ENCODE measurements at regions not wholly inside any gene's neighbourhood (a gene's known extent, or its start where the extent isn't known, plus 50 kb on each side); places are given as distances from the start of the nearest gene placed in this dataset.
"Not testable (repeated sequence)": the region's sequence is repeated elsewhere in the genome, so short reads cannot be mapped to it uniquely, and the experiment has no call there.

DNA sequence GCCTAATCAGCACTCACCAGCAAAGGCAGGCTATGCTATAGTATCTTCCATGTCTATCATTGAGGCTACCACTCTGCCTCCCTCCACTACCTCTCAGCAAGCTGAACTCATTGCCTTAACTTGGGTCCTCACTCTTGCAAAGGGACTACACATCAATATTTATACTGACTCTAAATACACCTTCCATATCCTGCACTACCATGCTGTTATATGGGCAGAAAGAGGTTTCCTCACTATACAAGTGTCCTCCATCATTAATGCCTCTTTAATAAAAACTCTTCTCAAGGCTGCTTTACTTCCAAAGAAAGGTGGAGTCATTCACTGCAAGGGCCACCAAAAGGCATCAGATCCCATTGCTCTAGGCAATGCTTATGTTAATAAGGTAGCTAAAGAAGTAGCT, 669.3 kb upstream of the USP15 start:
- peak overlapping the region in 1 of 3 donors; percentile 5 for H3K4me3 ChIP-seq (ENCODE audit: low read depth in 1 of 3, low read length in 3 of 3)
- not testable (repeated sequence) for H3K27me3 ChIP-seq (ENCODE audit: control insufficient read depth in 4 of 4, insufficient read depth in 4 of 4, low read length in 3 of 4); DNase-seq (ENCODE audit: low spot score); H3K9me3 ChIP-seq (ENCODE audit: control insufficient read depth in 4 of 4, low read length in 3 of 4); H3K9ac ChIP-seq (ENCODE audit: low read depth in 1 of 2, low read length in 2 of 2); H3K36me3 ChIP-seq (ENCODE audit: control insufficient read depth in 4 of 4, insufficient read depth in 3 of 4, low read depth in 1 of 4, low read length in 3 of 4); H3K27ac ChIP-seq (ENCODE audit: low read depth in 1 of 2, low read length in 2 of 2); H3K4me1 ChIP-seq (ENCODE audit: control insufficient read depth in 4 of 4, insufficient read depth in 4 of 4, low read length in 3 of 4)

DNA sequence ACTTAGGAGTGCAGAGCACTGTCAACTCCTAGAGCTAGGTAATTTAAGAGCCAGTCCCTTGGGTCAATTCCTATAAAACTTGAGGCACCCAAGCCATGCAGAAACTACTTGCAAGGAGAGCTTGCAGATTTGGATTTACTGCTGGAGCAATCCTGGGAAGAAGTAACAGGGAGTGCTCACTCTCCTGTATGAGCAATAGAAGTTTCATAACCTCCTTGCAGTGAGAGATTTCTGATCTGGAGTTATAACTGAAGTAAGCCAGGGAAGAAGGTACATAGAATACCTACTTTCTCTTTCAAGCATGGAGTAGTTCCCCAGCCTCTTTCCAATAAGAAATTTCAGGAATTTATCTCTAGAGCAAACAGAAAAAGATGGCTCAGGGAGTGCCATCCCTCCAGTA, 650.1 kb upstream of the USP15 start:
- H3K9ac ChIP-seq (ENCODE audit: low read depth in 1 of 2, low read length in 2 of 2) = no peak overlapping the region
- H3K4me3 ChIP-seq (ENCODE audit: low read depth in 1 of 3, low read length in 3 of 3) = no peak overlapping the region
- no peaks in the 10 kb centered on the region for H3K4me1 ChIP-seq (ENCODE audit: control insufficient read depth in 4 of 4, insufficient read depth in 4 of 4, low read length in 3 of 4)
- H3K36me3 ChIP-seq (ENCODE audit: control insufficient read depth in 4 of 4, insufficient read depth in 3 of 4, low read depth in 1 of 4, low read length in 3 of 4) = no peaks in the 10 kb centered on the region
- H3K27ac ChIP-seq (ENCODE audit: low read depth in 1 of 2, low read length in 2 of 2) = no peak overlapping the region
- H3K9me3 ChIP-seq (ENCODE audit: control insufficient read depth in 4 of 4, low read length in 3 of 4) = no peaks in the 10 kb centered on the region
- no peak for DNase-seq (ENCODE audit: low spot score)
- no peaks in the 10 kb centered on the region for H3K27me3 ChIP-seq (ENCODE audit: control insufficient read depth in 4 of 4, insufficient read depth in 4 of 4, low read length in 3 of 4)
- TF ChIP-seq SP1 (IDR thresholded peaks at IDR 0.05) (no peak), CTCF (IDR thresholded peaks at IDR 0.05; ENCODE audit: low read depth, low read length, missing input control) (no peak), RAD21 (IDR thresholded peaks at IDR 0.05) (no peak), GABPA (IDR thresholded peaks at IDR 0.05 in 1 of 2, conservative IDR thresholded peaks at IDR 0.05 in 1 of 2) (no peak), EGR1 (IDR thresholded peaks at IDR 0.05; ENCODE audit: low read depth in 2 of 2) (no peak), TAF1 (conservative IDR thresholded peaks at IDR 0.05) (no peak), HNF4A (conservative IDR thresholded peaks at IDR 0.05) (no peak), FOXA2 (IDR thresholded peaks at IDR 0.05) (no peak), ATF3 (IDR thresholded peaks at IDR 0.05) (no peak), FOXA1 (IDR thresholded peaks at IDR 0.05) (no peak), NR2F2 (IDR thresholded peaks at IDR 0.05) (no peak), JUND (IDR thresholded peaks at IDR 0.05) (no peak), RXRA (IDR thresholded peaks at IDR 0.05) (no peak), YY1 (IDR thresholded peaks at IDR 0.05) (no peak), HNF4G (IDR thresholded peaks at IDR 0.05) (no peak)
- TF ChIP-seq, protein P1, sequence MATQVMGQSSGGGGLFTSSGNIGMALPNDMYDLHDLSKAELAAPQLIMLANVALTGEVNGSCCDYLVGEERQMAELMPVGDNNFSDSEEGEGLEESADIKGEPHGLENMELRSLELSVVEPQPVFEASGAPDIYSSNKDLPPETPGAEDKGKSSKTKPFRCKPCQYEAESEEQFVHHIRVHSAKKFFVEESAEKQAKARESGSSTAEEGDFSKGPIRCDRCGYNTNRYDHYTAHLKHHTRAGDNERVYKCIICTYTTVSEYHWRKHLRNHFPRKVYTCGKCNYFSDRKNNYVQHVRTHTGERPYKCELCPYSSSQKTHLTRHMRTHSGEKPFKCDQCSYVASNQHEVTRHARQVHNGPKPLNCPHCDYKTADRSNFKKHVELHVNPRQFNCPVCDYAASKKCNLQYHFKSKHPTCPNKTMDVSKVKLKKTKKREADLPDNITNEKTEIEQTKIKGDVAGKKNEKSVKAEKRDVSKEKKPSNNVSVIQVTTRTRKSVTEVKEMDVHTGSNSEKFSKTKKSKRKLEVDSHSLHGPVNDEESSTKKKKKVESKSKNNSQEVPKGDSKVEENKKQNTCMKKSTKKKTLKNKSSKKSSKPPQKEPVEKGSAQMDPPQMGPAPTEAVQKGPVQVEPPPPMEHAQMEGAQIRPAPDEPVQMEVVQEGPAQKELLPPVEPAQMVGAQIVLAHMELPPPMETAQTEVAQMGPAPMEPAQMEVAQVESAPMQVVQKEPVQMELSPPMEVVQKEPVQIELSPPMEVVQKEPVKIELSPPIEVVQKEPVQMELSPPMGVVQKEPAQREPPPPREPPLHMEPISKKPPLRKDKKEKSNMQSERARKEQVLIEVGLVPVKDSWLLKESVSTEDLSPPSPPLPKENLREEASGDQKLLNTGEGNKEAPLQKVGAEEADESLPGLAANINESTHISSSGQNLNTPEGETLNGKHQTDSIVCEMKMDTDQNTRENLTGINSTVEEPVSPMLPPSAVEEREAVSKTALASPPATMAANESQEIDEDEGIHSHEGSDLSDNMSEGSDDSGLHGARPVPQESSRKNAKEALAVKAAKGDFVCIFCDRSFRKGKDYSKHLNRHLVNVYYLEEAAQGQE (IDR thresholded peaks at IDR 0.05) = no peak
- TF ChIP-seq, protein P2, sequence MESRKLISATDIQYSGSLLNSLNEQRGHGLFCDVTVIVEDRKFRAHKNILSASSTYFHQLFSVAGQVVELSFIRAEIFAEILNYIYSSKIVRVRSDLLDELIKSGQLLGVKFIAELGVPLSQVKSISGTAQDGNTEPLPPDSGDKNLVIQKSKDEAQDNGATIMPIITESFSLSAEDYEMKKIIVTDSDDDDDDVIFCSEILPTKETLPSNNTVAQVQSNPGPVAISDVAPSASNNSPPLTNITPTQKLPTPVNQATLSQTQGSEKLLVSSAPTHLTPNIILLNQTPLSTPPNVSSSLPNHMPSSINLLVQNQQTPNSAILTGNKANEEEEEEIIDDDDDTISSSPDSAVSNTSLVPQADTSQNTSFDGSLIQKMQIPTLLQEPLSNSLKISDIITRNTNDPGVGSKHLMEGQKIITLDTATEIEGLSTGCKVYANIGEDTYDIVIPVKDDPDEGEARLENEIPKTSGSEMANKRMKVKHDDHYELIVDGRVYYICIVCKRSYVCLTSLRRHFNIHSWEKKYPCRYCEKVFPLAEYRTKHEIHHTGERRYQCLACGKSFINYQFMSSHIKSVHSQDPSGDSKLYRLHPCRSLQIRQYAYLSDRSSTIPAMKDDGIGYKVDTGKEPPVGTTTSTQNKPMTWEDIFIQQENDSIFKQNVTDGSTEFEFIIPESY (IDR thresholded peaks at IDR 0.05) = no peak
- TF ChIP-seq, protein P3, sequence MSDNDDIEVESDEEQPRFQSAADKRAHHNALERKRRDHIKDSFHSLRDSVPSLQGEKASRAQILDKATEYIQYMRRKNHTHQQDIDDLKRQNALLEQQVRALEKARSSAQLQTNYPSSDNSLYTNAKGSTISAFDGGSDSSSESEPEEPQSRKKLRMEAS (IDR thresholded peaks at IDR 0.05) = no peak
